SU-DHL-6 (cell line): ENCODE measurements at regions not wholly inside any gene's neighbourhood (a gene's known extent, or its start where the extent isn't known, plus 50 kb on each side); places are given as distances from the start of the nearest gene placed in this dataset.

Experiments used
- EZH2phosphoT487 ChIP-seq: fragments of 200-600 bp; sonication (generic), shearing (Covaris generic); conservative IDR thresholded peaks from 2 replicates; pipeline ENCODE4 v1.6.1; 2018; ENCODE audit warnings: mild to moderate bottlenecking, antibody characterized with exemption, low read length, moderate library complexity, mixed read lengths
- TF ChIP-seq, protein P1 (sequence below): fragments of 200-600 bp; sonication (generic); IDR thresholded peaks from one replicate; pipeline ENCODE4 v1.5.1; 2017; ENCODE audit warnings: antibody characterized with exemption, mild to moderate bottlenecking, low read length, moderate library complexity; ENCODE audit not compliant: insufficient read depth, poor library complexity, severe bottlenecking

DNA sequence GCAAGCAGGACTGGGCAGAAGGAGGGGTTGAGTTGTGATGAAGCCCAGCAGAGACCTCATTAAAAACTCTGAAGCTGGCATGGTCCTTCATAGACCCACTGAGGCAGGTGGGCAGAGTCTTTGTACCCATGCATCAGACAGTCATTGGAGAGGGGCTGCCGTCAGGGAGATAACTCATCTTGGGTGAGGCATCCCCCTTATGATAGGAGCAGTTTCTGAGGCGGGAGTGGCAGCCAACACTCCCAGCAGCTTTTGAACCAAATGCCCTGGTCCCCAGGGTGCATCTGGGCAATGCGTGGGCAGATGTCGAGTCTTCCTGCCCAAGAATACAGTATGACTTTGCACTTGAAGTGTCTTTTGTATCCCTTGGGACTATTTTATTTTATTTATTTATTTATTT is 68.1 kb downstream of the HTR5A start:
- TF ChIP-seq, protein P1, sequence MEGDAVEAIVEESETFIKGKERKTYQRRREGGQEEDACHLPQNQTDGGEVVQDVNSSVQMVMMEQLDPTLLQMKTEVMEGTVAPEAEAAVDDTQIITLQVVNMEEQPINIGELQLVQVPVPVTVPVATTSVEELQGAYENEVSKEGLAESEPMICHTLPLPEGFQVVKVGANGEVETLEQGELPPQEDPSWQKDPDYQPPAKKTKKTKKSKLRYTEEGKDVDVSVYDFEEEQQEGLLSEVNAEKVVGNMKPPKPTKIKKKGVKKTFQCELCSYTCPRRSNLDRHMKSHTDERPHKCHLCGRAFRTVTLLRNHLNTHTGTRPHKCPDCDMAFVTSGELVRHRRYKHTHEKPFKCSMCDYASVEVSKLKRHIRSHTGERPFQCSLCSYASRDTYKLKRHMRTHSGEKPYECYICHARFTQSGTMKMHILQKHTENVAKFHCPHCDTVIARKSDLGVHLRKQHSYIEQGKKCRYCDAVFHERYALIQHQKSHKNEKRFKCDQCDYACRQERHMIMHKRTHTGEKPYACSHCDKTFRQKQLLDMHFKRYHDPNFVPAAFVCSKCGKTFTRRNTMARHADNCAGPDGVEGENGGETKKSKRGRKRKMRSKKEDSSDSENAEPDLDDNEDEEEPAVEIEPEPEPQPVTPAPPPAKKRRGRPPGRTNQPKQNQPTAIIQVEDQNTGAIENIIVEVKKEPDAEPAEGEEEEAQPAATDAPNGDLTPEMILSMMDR = no peak
- TF ChIP-seq EZH2phosphoT487 = no peak
